Activated CD8-positive, alpha-beta T cell treated with anti-CD3 and anti-CD28 coated beads, Interleukin-2, amount 10 ng/mL, durations not matched to agents 7 days and 5 days (primary cell): ENCODE measurements at regions not wholly inside any gene's neighbourhood (a gene's known extent, or its start where the extent isn't known, plus 50 kb on each side); places are given as distances from the start of the nearest gene placed in this dataset.

Experiments
- ATAC-seq: fragments of 150-1000 bp; cut with Tn5 transposase; one replicate; pipeline ENCODE4 v1.10.0; 2021; ENCODE audit warnings: moderate library complexity
- CTCF ChIA-PET: fragments of 350-600 bp; sonication (Branson Sonifier 250); formaldehyde crosslinking; loops from one replicate; lab custom pipeline; 2021; ENCODE audit warnings: antibody characterized with exemption; lab: Charles Lee
- POLR2A ChIA-PET: fragments of 350-600 bp; sonication (Branson Sonifier 250); formaldehyde crosslinking; loops from one replicate; lab custom pipeline; 2021; ENCODE audit warnings: antibody characterized with exemption; lab: Charles Lee
- DNase-seq: peaks from one replicate; pipeline ENCODE4 v3.0.0-alpha.2; 2020
- H3K27ac Mint-ChIP-seq: one replicate; pipeline ENCODE4 v1.8.0; 2021; ENCODE audit warnings: mild to moderate bottlenecking, mixed read lengths
- H3K27me3 Mint-ChIP-seq: one replicate; pipeline ENCODE4 v1.8.0; 2021; ENCODE audit warnings: low read depth, mixed read lengths
- H3K36me3 Mint-ChIP-seq: one replicate; pipeline ENCODE4 v1.8.0; 2021; ENCODE audit warnings: low read depth, mixed read lengths
- H3K4me1 Mint-ChIP-seq: one replicate; pipeline ENCODE4 v1.8.0; 2021; ENCODE audit warnings: low read depth, mixed read lengths
- H3K4me3 Mint-ChIP-seq: one replicate; pipeline ENCODE4 v1.8.0; 2021; ENCODE audit warnings: mild to moderate bottlenecking, mixed read lengths
- H3K9me3 Mint-ChIP-seq: one replicate; pipeline ENCODE4 v1.8.0; 2022; ENCODE audit warnings: mixed read lengths; ENCODE audit not compliant: insufficient read depth

DNA sequence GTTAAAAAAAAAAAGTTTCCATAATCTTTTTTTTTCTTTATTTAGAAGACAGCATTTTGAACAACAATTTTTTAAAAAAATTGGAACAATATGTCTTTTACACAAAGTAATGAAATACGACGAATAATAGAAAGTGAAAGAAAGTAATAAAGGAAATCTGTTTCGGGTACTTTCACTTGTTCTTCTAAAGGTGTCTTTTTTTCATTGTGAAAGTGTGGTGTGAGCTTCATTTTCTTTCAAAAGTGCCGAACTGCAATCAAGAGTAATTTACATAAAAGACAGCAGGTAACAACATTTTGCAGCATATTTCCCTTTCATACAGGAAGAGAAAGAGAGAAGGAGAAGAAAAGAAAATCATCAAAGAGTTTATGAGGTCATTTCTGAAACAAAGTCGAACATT lies 159.7 kb upstream of the CDH12 start:
- H3K36me3 Mint-ChIP-seq = no peaks in the 10 kb centered on the region
- no peak for DNase-seq
- no peaks in the 10 kb centered on the region for H3K9me3 Mint-ChIP-seq
- H3K27ac Mint-ChIP-seq = peak overlapping the region; percentile 76
- H3K4me3 Mint-ChIP-seq = peak overlapping the region; percentile 78
- ChIA-PET CTCF (no interaction called here), POLR2A (no interaction called here)
- ATAC-seq = no peak
- no peaks in the 10 kb centered on the region for H3K27me3 Mint-ChIP-seq
- H3K4me1 Mint-ChIP-seq = no peaks in the 10 kb centered on the region

DNA sequence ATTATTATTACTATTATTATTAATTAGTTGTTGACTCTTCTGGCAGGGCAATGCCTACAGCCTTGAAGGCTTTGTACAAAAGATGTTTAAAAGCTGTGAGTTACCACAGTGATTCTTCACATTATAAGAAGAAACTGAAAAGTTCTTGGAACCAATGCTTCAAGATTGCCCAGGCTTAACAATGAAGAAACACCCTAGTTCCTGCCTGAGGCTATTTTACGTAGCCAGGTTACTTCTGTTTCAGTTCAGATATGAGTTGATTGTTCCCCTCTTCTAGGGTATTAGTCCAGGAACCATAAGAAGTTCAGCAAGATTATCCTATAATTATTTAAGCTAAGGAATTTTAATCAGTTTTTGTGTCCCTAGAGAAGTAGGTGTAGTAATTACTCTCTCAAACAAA lies 154.6 kb upstream of the CDH12 start:
- ChIA-PET CTCF (no interaction called here), POLR2A (no interaction called here)
- H3K27ac Mint-ChIP-seq = no peak overlapping the region
- DNase-seq = no peak
- H3K36me3 Mint-ChIP-seq = no peaks in the 10 kb centered on the region
- H3K4me1 Mint-ChIP-seq = no peaks in the 10 kb centered on the region
- no peak for ATAC-seq
- no peak overlapping the region for H3K4me3 Mint-ChIP-seq
- peaks cover 3% of the 10 kb centered on the region for H3K9me3 Mint-ChIP-seq
- H3K27me3 Mint-ChIP-seq = no peaks in the 10 kb centered on the region

DNA sequence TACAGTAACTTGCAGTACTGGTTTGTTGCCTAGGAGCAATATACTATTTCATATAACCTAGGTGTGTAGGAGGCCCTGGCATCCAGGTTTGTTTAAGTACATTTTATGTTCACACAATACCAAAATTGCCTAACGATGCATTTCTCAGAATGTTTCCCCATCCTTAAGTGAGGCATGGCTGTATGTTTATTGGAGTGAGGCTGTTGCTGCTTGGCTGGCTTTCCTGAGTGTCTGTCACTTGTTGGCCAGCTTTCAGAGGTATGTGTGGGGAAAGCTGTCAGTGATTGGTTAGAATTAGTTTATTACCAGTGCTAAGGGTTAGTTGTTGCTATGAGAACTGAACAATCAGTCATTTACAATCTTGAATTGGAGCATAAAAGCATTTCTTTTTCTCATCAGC lies 154.1 kb upstream of the CDH12 start:
- H3K27me3 Mint-ChIP-seq = no peaks in the 10 kb centered on the region

DNA sequence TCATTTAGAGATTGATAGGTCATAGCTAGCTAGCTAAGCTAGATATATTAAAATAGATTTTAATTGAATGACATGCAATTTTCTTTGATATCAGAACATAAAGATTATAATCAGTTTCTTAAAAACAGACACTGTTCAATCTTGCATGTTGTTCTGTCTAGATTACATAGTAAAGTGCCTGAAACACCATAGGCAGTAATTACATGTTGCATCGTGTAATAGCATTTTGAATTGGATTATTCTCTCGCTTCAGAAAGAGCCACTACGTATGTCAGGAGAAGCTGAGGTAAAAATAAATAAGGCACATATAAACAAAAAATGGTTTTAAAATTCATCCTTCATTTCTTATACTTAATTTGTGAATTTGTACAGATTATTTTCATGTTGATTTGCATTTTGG lies 148.0 kb upstream of the CDH12 start:
- H3K27me3 Mint-ChIP-seq = no peaks in the 10 kb centered on the region
- no peak overlapping the region for H3K4me3 Mint-ChIP-seq
- H3K9me3 Mint-ChIP-seq = peaks cover 9% of the 10 kb centered on the region
- no peak for ATAC-seq
- no peak overlapping the region for H3K27ac Mint-ChIP-seq
- no peak for DNase-seq
- CTCF ChIA-PET = no interaction called here
- H3K36me3 Mint-ChIP-seq = no peaks in the 10 kb centered on the region
- POLR2A ChIA-PET = no interaction called here
- no peaks in the 10 kb centered on the region for H3K4me1 Mint-ChIP-seq

More for the DNA sequence above, 154.1 kb upstream of the CDH12 start:
- no peak for DNase-seq
- Mint-ChIP-seq H3K4me3 (no peak overlapping the region), H3K27ac (no peak overlapping the region), H3K4me1 (no peaks in the 10 kb centered on the region), H3K36me3 (no peaks in the 10 kb centered on the region), H3K9me3 (peaks cover 4% of the 10 kb centered on the region)
- ATAC-seq = no peak
- POLR2A ChIA-PET = no interaction called here
- CTCF ChIA-PET = no interaction called here

DNA sequence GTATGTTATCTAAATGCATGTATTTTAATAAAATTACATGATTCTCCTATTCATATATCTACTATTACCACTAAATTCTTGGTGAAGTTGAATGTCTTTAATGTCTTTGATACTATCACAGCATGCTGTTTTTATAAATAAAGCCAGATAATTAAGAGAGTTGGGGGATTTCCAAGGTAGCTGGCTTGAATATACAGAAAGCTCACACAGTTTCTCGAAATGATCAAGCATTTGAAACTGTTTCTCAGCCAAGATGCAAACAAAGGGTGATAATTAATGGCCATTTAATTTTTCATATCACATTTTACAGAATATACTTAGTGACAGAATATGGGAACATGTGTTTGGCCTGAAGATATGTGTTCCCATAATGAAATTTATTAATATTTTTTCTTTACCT lies 145.6 kb upstream of the CDH12 start:
- Mint-ChIP-seq H3K36me3 (no peaks in the 10 kb centered on the region), H3K27me3 (no peaks in the 10 kb centered on the region), H3K4me3 (no peak overlapping the region), H3K4me1 (no peaks in the 10 kb centered on the region), H3K9me3 (peaks cover 9% of the 10 kb centered on the region), H3K27ac (no peak overlapping the region)
- POLR2A ChIA-PET = no interaction called here
- CTCF ChIA-PET = no interaction called here
- ATAC-seq = no peak
- DNase-seq = no peak

DNA sequence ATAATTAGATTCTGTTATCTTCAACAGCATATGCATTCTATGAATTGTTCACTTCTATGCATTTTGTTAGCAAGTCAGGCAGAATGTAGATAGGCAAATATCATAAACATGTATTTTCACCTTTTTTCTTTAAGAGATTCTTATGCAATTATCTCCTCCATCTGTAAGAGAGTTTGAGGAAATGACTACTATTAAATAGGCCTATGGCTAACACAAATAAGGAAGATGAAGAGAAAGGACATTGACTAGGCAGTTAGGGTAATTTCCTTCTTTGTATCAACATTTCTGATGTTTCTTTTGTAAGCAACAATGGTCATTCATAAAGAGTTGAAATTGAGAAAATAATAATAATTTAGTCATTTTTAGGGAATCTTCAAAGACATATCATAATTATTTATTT lies 145.2 kb upstream of the CDH12 start:
- Mint-ChIP-seq H3K4me3 (no peak overlapping the region), H3K4me1 (no peaks in the 10 kb centered on the region), H3K27me3 (no peaks in the 10 kb centered on the region), H3K36me3 (no peaks in the 10 kb centered on the region), H3K27ac (no peak overlapping the region), H3K9me3 (peaks cover 9% of the 10 kb centered on the region)
- ChIA-PET CTCF (no interaction called here), POLR2A (no interaction called here)
- no peak for ATAC-seq
- no peak for DNase-seq

DNA sequence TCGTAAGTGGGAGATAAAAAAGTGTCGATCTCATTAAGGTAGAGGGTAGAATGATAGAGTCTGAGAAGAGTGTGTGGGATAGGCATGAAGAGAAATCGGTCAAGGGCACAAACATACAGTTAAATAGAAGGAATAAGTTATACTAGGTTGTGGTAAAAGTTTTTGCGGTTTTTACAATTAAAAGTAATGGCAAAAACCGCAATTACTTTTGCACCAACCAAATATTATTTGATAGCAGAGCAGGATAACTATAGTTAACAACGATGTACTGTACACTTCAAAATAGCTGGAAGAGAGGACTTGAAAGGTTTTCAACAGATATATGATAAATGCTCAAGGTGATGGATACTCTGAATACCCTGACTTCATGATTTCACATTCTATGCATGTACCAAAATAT lies 135.8 kb upstream of the CDH12 start:
- Mint-ChIP-seq H3K36me3 (no peaks in the 10 kb centered on the region), H3K9me3 (peaks cover 8% of the 10 kb centered on the region), H3K27me3 (no peaks in the 10 kb centered on the region), H3K4me3 (no peak overlapping the region), H3K4me1 (no peaks in the 10 kb centered on the region), H3K27ac (no peak overlapping the region)
- ATAC-seq (no peak), DNase-seq (no peak)
- CTCF ChIA-PET = no interaction called here
- POLR2A ChIA-PET = no interaction called here

DNA sequence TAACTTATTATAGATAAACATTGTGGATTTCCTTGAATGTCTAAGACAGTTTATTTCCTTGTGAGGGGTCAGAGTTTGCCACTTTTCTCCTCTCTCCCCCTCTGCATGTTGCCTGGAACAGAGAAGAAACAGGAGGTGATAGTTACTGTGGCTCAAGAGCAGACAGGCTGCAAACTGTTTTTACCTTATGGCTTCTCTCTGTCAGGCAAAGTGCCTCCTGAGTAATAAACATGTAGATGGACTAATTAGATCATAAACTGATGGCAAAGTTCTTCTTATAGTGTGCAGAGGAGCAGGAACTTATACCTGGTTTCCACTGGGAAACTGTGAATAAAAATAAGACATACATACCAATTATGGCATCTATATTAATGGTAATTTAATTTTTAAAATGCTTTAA lies 133.1 kb upstream of the CDH12 start:
- ChIA-PET CTCF (no interaction called here), POLR2A (no interaction called here)
- ATAC-seq (no peak), DNase-seq (no peak)
- no peaks in the 10 kb centered on the region for H3K27me3 Mint-ChIP-seq
- H3K27ac Mint-ChIP-seq = no peak overlapping the region
- H3K36me3 Mint-ChIP-seq = no peaks in the 10 kb centered on the region
- peaks cover 4% of the 10 kb centered on the region for H3K9me3 Mint-ChIP-seq
- H3K4me3 Mint-ChIP-seq = no peak overlapping the region
- no peaks in the 10 kb centered on the region for H3K4me1 Mint-ChIP-seq

DNA sequence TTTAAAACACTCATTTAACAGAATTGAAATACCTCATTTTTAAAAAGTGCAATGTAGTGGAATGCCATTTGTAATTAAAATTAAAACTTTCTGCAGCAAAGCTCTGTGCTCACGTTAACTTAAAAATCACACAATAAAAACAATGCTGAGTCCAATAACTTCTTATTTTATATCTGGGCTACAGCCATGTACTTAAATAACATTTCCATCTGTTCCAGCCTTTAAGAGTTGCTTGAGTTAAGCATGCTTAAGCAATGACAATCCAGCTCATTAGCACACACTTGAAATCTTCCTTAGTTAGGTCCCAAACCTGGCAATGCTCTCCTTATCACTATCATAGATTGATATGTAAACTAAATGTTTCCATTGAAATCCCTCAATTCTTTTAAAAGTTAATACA lies 132.3 kb upstream of the CDH12 start:
- no peak overlapping the region for H3K27ac Mint-ChIP-seq
- no peak for ATAC-seq
- POLR2A ChIA-PET = no interaction called here

DNA sequence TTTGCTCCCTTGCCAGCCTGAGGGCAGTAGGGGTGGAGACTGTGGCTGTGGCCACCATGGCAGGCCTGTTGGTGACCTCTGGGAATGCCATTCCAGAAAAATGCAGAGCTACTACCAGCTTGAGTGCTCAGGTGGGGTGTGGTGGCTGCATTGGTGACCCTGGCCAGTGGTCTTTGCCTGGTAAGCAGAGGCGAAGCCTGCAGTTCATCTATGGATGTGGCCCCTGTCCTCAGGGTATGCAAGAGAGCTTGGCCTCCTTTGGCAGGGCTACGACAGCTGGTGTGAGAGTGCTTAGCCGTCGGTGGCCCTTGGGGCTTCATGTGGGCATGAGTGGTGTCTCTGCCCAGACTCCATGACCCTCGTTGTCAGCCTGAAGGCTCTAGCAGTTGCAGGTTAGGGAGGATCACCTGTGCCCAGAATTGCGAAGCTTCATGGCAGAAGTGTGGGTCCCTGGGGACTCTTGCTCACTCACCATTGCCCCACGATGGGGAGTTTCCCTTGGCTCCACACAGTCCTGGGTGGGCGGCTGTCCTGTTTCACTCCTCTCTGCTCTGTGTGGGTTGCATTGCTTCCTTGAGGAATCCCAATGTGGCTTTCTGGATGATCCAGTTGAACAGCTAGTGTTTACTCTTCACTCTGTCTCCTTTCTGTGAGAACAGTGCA lies 117.9 kb upstream of the CDH12 start:
- ATAC-seq = no peak
- H3K9me3 Mint-ChIP-seq = peaks cover 18% of the 10 kb centered on the region
- no peaks in the 10 kb centered on the region for H3K36me3 Mint-ChIP-seq
- no peaks in the 10 kb centered on the region for H3K4me1 Mint-ChIP-seq
- H3K27me3 Mint-ChIP-seq = no peaks in the 10 kb centered on the region
- no peak overlapping the region for H3K4me3 Mint-ChIP-seq
- no peak overlapping the region for H3K27ac Mint-ChIP-seq
- ChIA-PET POLR2A (no interaction called here), CTCF (no interaction called here)
- no peak for DNase-seq

More for the DNA sequence above, 132.3 kb upstream of the CDH12 start:
- no peaks in the 10 kb centered on the region for H3K27me3 Mint-ChIP-seq
- CTCF ChIA-PET = no interaction called here
- H3K36me3 Mint-ChIP-seq = no peaks in the 10 kb centered on the region
- no peaks in the 10 kb centered on the region for H3K4me1 Mint-ChIP-seq
- H3K9me3 Mint-ChIP-seq = peaks cover 4% of the 10 kb centered on the region
- no peak overlapping the region for H3K4me3 Mint-ChIP-seq
- no peak for DNase-seq

DNA sequence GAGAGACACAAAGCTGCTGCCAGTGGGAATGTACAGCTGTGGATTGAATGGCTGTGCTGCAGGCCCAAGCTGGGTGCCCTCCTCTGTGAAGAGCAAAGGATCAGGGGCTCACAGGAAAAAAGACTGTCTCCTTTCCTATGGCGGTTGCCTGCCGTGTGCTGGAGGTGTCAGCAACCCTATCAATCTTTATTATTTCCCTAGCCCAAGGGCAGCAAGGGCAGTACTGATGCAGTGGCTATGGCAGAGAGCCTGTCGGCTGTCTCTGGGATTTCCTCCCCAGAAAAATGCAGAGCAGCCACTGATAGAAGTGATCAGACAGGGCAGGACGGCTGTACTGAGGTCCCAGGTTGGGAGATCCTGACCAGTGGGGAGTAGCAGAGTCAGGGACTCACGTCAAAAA lies 117.3 kb upstream of the CDH12 start:
- POLR2A ChIA-PET = no interaction called here
- no peaks in the 10 kb centered on the region for H3K36me3 Mint-ChIP-seq
- no peak overlapping the region for H3K27ac Mint-ChIP-seq
- peaks cover 21% of the 10 kb centered on the region for H3K9me3 Mint-ChIP-seq
- no peak overlapping the region for H3K4me3 Mint-ChIP-seq
- H3K4me1 Mint-ChIP-seq = no peaks in the 10 kb centered on the region
- ATAC-seq (no peak), DNase-seq (no peak)
- H3K27me3 Mint-ChIP-seq = no peaks in the 10 kb centered on the region
- CTCF ChIA-PET = no interaction called here

DNA sequence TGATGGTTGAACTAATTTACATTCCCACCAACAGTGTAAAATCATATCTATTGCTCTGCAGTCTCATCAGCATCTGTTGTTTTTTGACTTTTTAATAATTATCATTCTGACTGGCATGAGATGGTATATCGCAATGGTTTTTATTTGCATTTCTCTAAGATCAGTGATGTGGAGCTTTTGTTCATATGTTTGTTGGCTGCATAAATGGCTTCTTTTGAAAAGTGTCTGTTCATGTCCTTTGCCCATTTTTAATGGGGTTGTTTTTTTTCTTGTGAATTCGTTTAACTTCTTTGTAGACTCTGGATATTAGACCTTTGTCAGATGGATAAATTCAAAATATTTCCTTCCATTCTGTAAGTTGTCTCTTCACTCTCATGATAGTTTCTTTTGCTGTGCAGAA lies 115.2 kb upstream of the CDH12 start:
- no peak overlapping the region for H3K4me3 Mint-ChIP-seq
- no peaks in the 10 kb centered on the region for H3K27me3 Mint-ChIP-seq
- no peaks in the 10 kb centered on the region for H3K4me1 Mint-ChIP-seq
- H3K27ac Mint-ChIP-seq = no peak overlapping the region
- DNase-seq (no peak), ATAC-seq (no peak)
- H3K36me3 Mint-ChIP-seq = no peaks in the 10 kb centered on the region
- ChIA-PET CTCF (no interaction called here), POLR2A (no interaction called here)
- H3K9me3 Mint-ChIP-seq = peaks cover 27% of the 10 kb centered on the region

DNA sequence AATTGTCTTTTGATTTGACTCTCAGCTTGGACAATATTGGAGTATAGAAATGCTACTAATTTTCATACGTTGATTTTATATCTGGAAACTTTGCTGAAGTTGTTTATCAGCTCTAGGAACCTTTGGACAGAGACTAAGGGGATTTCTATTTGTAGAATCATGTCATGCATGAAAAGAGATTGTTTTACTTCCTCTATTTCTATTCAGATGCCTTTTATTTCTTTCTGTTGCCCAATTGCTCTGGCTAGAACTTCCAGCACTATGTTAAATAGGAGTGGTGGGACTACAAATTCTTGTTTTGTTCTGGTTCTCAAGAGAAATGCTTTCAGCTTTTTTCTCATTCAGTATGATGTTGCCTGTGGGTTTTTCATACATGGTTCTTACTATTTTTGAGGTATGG lies 112.8 kb upstream of the CDH12 start:
- ATAC-seq = no peak
- no peaks in the 10 kb centered on the region for H3K27me3 Mint-ChIP-seq
- H3K36me3 Mint-ChIP-seq = no peaks in the 10 kb centered on the region
- ChIA-PET POLR2A (no interaction called here), CTCF (no interaction called here)
- no peak for DNase-seq
- H3K4me1 Mint-ChIP-seq = no peaks in the 10 kb centered on the region
- no peak overlapping the region for H3K27ac Mint-ChIP-seq
- H3K4me3 Mint-ChIP-seq = no peak overlapping the region
- H3K9me3 Mint-ChIP-seq = peaks cover 18% of the 10 kb centered on the region
